SU-DHL-6 (cell line): ENCODE measurements at regions not wholly inside any gene's neighbourhood (a gene's known extent, or its start where the extent isn't known, plus 50 kb on each side); places are given as distances from the start of the nearest gene placed in this dataset.

Experiments
- H2AFZ ChIP-seq: fragments of 200-600 bp; sonication (generic); 2 replicates; pipeline ENCODE4 v1.6.1; 2014; ENCODE audit warnings: low read depth, mild to moderate bottlenecking, moderate library complexity, mixed read lengths, antibody characterized with exemption, low read length; ENCODE audit not compliant: severe bottlenecking
- H3F3A ChIP-seq: fragments of 200-600 bp; shearing (Covaris generic); 2 replicates; pipeline ENCODE4 v1.6.0; 2016; ENCODE audit warnings: antibody characterized with exemption, mild to moderate bottlenecking; ENCODE audit not compliant: insufficient read depth
- H3K27ac ChIP-seq: fragments of 200-600 bp; sonication (generic); 2 replicates; pipeline ENCODE4 v1.5.1; 2016; ENCODE audit warnings: low read depth, mild to moderate bottlenecking, low read length, moderate library complexity, mixed read lengths
- H3K27me3 ChIP-seq: fragments of 200-600 bp; sonication (generic), shearing (Covaris generic); 2 replicates; pipeline ENCODE4 v1.6.0; 2014; ENCODE audit warnings: mild to moderate bottlenecking, low read length
- H3K36me3 ChIP-seq: fragments of 200-600 bp; sonication (generic); 2 replicates; pipeline ENCODE4 v1.6.1; 2014; ENCODE audit warnings: mild to moderate bottlenecking, low read length, mixed read lengths
- H3K4me2 ChIP-seq: fragments of 300-600, 200-600 bp; shearing (Covaris generic), sonication (generic); 2 replicates; pipeline ENCODE4 v1.6.0; 2014; ENCODE audit warnings: low read length, low read depth, mild to moderate bottlenecking; ENCODE audit not compliant: poor library complexity, severe bottlenecking
- H3K4me3 ChIP-seq: fragments of 200-600 bp; sonication (generic); 2 replicates; pipeline ENCODE4 v1.5.1; 2014; ENCODE audit warnings: antibody characterized with exemption, low read length, mild to moderate bottlenecking, mixed read lengths; ENCODE audit not compliant: insufficient read depth, poor library complexity, severe bottlenecking
- H3K79me2 ChIP-seq: fragments of 200-600 bp; sonication (generic); 2 replicates; pipeline ENCODE4 v1.6.1; 2014; ENCODE audit warnings: mild to moderate bottlenecking, low read length, moderate library complexity; ENCODE audit not compliant: insufficient read depth
- H3K9ac ChIP-seq: fragments of 200-600 bp; sonication (generic); 2 replicates; pipeline ENCODE4 v1.7.0; 2014; ENCODE audit warnings: mild to moderate bottlenecking, low read length
- H3K9me2 ChIP-seq: fragments of 200-600 bp; sonication (generic); replicated peaks from 2 replicates; pipeline ENCODE4 v1.6.1; 2014; ENCODE audit warnings: low read length; ENCODE audit not compliant: insufficient read depth
- H3K9me3 ChIP-seq: fragments of 200-600 bp; sonication (generic); 2 replicates; pipeline ENCODE4 v1.6.1; 2014; ENCODE audit warnings: low read length, mixed read lengths; ENCODE audit not compliant: insufficient read depth
- H4K20me1 ChIP-seq: fragments of 200-600 bp; sonication (generic); 2 replicates; pipeline ENCODE4 v1.6.1; 2014; ENCODE audit warnings: low read depth, mild to moderate bottlenecking, antibody characterized with exemption, low read length, moderate library complexity, mixed read lengths
- CTCF ChIP-seq: fragments of 200-600 bp; sonication (generic); IDR thresholded peaks from one replicate; pipeline ENCODE4 v1.5.1; 2017; ENCODE audit warnings: antibody characterized with exemption, mild to moderate bottlenecking, low read length, moderate library complexity; ENCODE audit not compliant: insufficient read depth, poor library complexity, severe bottlenecking
- EZH2phosphoT487 ChIP-seq: fragments of 200-600 bp; sonication (generic), shearing (Covaris generic); conservative IDR thresholded peaks from 2 replicates; pipeline ENCODE4 v1.6.1; 2018; ENCODE audit warnings: mild to moderate bottlenecking, antibody characterized with exemption, low read length, moderate library complexity, mixed read lengths

GRCh38 chr6:12233693-12234571 is 56.2 kb upstream of the EDN1 start:
- H3K9me2 ChIP-seq = no peaks in the 10 kb centered on the region
- H3K9me3 ChIP-seq = no peaks in the 10 kb centered on the region
- no peaks in the 10 kb centered on the region for H3K36me3 ChIP-seq
- H3K27ac ChIP-seq = no peak overlapping the region
- H3K4me2 ChIP-seq = no peak overlapping the region
- H3K79me2 ChIP-seq = no peaks in the 10 kb centered on the region
- H3K4me3 ChIP-seq = no peak overlapping the region
- H3K9ac ChIP-seq = no peak overlapping the region
- H4K20me1 ChIP-seq = no peaks in the 10 kb centered on the region
- TF ChIP-seq EZH2phosphoT487 (no peak), CTCF (peak; percentile 91)
- H3K27me3 ChIP-seq = no peaks in the 10 kb centered on the region
- H3F3A ChIP-seq = no peaks in the 10 kb centered on the region
- no peak overlapping the region for H2AFZ ChIP-seq

GRCh38 chr6:12235341-12235740 is 54.8 kb upstream of the EDN1 start:
- Histone ChIP-seq H3K27me3 (no peaks in the 10 kb centered on the region), H4K20me1 (no peaks in the 10 kb centered on the region), H3K4me3 (no peak overlapping the region), H2AFZ (no peak overlapping the region), H3K4me2 (no peak overlapping the region), H3K9ac (no peak overlapping the region), H3K9me2 (no peaks in the 10 kb centered on the region), H3F3A (no peaks in the 10 kb centered on the region), H3K79me2 (no peaks in the 10 kb centered on the region), H3K9me3 (no peaks in the 10 kb centered on the region), H3K36me3 (no peaks in the 10 kb centered on the region), H3K27ac (no peak overlapping the region)
- TF ChIP-seq EZH2phosphoT487 (no peak), CTCF (no peak)

- Histone ChIP-seq H3F3A (no peaks in the 10 kb centered on the region), H3K79me2 (no peaks in the 10 kb centered on the region), H3K36me3 (no peaks in the 10 kb centered on the region), H3K4me3 (no peak overlapping the region), H3K27me3 (no peaks in the 10 kb centered on the region), H3K4me2 (no peak overlapping the region), H4K20me1 (no peaks in the 10 kb centered on the region), H3K9ac (no peak overlapping the region), H2AFZ (no peak overlapping the region), H3K27ac (no peak overlapping the region), H3K9me3 (no peaks in the 10 kb centered on the region), H3K9me2 (no peaks in the 10 kb centered on the region)
- TF ChIP-seq EZH2phosphoT487 = no peak
These were observed 51.9 kb upstream of the EDN1 start for GRCh38 chr6:12238219-12238618.
